ENCODE measurements at regions not wholly inside any gene's neighbourhood (a gene's known extent, or its start where the extent isn't known, plus 50 kb on each side); places are given as distances from the start of the nearest gene placed in this dataset.
A peak's percentile ranks its signal among the peaks of the same experiment; 100 is the strongest.

- no peak for DNase-seq (ENCODE audit: low read depth in 2 of 2)
Observed at GRCh38 chr4:123092586-123092985, 170.2 kb upstream of the NUDT6 start.

GRCh38 chr4:123093236-123093635 lies 170.8 kb upstream of the NUDT6 start:
- no peak for DNase-seq (ENCODE audit: low read depth in 2 of 2)

- no peak for DNase-seq (ENCODE audit: low read depth in 2 of 2)
Observed at GRCh38 chr4:123096038-123096437, 173.6 kb upstream of the NUDT6 start.

- DNase-seq (ENCODE audit: low read depth in 2 of 2), result peak; percentile 29 to 47
Observed at GRCh38 chr4:123102897-123103471, 180.6 kb upstream of the NUDT6 start.

GRCh38 chr4:123104310-123105025 lies 182.1 kb upstream of the NUDT6 start:
- DNase-seq (ENCODE audit: low read depth in 2 of 2), result peak; percentile 69 to 73

- no peak for DNase-seq (ENCODE audit: low read depth in 2 of 2)
Observed at GRCh38 chr4:123105026-123105420, 182.6 kb upstream of the NUDT6 start.

- DNase-seq (ENCODE audit: low read depth in 2 of 2), result no peak
Observed at GRCh38 chr4:123106747-123107146, 184.3 kb upstream of the NUDT6 start.

- no peak for DNase-seq (ENCODE audit: low read depth in 2 of 2)
Observed at GRCh38 chr4:123107444-123108252, 185.3 kb upstream of the NUDT6 start.

GRCh38 chr4:123109139-123109538 lies 186.7 kb upstream of the NUDT6 start:
- DNase-seq (ENCODE audit: low read depth in 2 of 2), result no peak

GRCh38 chr4:123110147-123110546 lies 187.8 kb upstream of the NUDT6 start:
- no peak for DNase-seq (ENCODE audit: low read depth in 2 of 2)

- DNase-seq (ENCODE audit: low read depth in 2 of 2), result no peak
Observed at GRCh38 chr4:123110685-123111084, 188.3 kb upstream of the NUDT6 start.

- no peak for DNase-seq (ENCODE audit: low read depth in 2 of 2)
Observed at GRCh38 chr4:123113155-123113554, 190.8 kb upstream of the NUDT6 start.

GRCh38 chr4:123114084-123114914 lies 191.9 kb upstream of the NUDT6 start:
- no peak for DNase-seq (ENCODE audit: low read depth in 2 of 2)

- DNase-seq (ENCODE audit: low read depth in 2 of 2), result no peak
Observed at GRCh38 chr4:123114915-123115756, 192.7 kb upstream of the NUDT6 start.

- DNase-seq (ENCODE audit: low read depth in 2 of 2), result no peak
Observed at GRCh38 chr4:123116412-123116811, 194.0 kb upstream of the NUDT6 start.

GRCh38 chr4:123120473-123120872 lies 198.1 kb upstream of the NUDT6 start:
- peak; percentile 32 for DNase-seq (ENCODE audit: low read depth in 2 of 2)

- DNase-seq (ENCODE audit: low read depth in 2 of 2), result no peak
Observed at GRCh38 chr4:123121241-123121907, 199.0 kb upstream of the NUDT6 start.

GRCh38 chr4:123125477-123125876 lies 203.1 kb upstream of the NUDT6 start:
- DNase-seq (ENCODE audit: low read depth in 2 of 2), result no peak

- no peak for DNase-seq (ENCODE audit: low read depth in 2 of 2)
Observed at GRCh38 chr4:123127218-123127617, 204.8 kb upstream of the NUDT6 start.

GRCh38 chr4:123127875-123128274 lies 205.5 kb upstream of the NUDT6 start:
- no peak for DNase-seq (ENCODE audit: low read depth in 2 of 2)
